Neuron (in vitro differentiated cells): ENCODE measurements at regions not wholly inside any gene's neighbourhood (a gene's known extent, or its start where the extent isn't known, plus 50 kb on each side); places are given as distances from the start of the nearest gene placed in this dataset.

Experiments used
- H2AFZ ChIP-seq: one replicate; pipeline ENCODE4 v1.6.1; 2013; ENCODE audit warnings: low read depth, mild to moderate bottlenecking, inconsistent platforms, low read length, moderate library complexity
- H3K27me3 ChIP-seq: one replicate; pipeline ENCODE4 v1.6.1; 2013; ENCODE audit warnings: low read length; ENCODE audit not compliant: insufficient read depth
- H3K36me3 ChIP-seq: one replicate; pipeline ENCODE4 v1.6.1; 2013; ENCODE audit warnings: low read length; ENCODE audit not compliant: insufficient read depth
- H3K4me1 ChIP-seq: one replicate; pipeline ENCODE4 v1.6.1; 2013; ENCODE audit warnings: low read length; ENCODE audit not compliant: insufficient read depth
- H3K4me3 ChIP-seq: 2 replicates; pipeline ENCODE4 v1.5.1; 2013; ENCODE audit warnings: mild to moderate bottlenecking, low read length, moderate library complexity
- H3K9me3 ChIP-seq: one replicate; pipeline ENCODE4 v1.6.1; 2013; ENCODE audit warnings: low read length

- Histone ChIP-seq H3K27me3 (no peaks in the 10 kb centered on the region), H3K9me3 (no peaks in the 10 kb centered on the region), H3K36me3 (no peaks in the 10 kb centered on the region), H3K4me1 (no peaks in the 10 kb centered on the region), H3K4me3 (no peak overlapping the region), H2AFZ (no peak overlapping the region)
These were observed 131.7 kb upstream of the PDE1A start for GRCh38 chr2:182558564-182558963.

- no peaks in the 10 kb centered on the region for H3K9me3 ChIP-seq
- H3K27me3 ChIP-seq: no peaks in the 10 kb centered on the region
- H3K4me1 ChIP-seq: no peaks in the 10 kb centered on the region
- H3K4me3 ChIP-seq: no peak overlapping the region
- H3K36me3 ChIP-seq: no peaks in the 10 kb centered on the region
- no peak overlapping the region for H2AFZ ChIP-seq
These were observed 132.8 kb upstream of the PDE1A start for GRCh38 chr2:182559623-182560022.

GRCh38 chr2:182565911-182566567 is 139.2 kb upstream of the PDE1A start:
- Histone ChIP-seq H3K27me3 (no peaks in the 10 kb centered on the region), H3K9me3 (no peaks in the 10 kb centered on the region), H2AFZ (no peak overlapping the region), H3K4me1 (no peaks in the 10 kb centered on the region), H3K36me3 (no peaks in the 10 kb centered on the region), H3K4me3 (no peak overlapping the region)

GRCh38 chr2:182573553-182573952 is 142.5 kb upstream of the DNAJC10 start:
- Histone ChIP-seq H3K27me3 (no peaks in the 10 kb centered on the region), H2AFZ (no peak overlapping the region), H3K4me3 (no peak overlapping the region), H3K36me3 (no peaks in the 10 kb centered on the region), H3K4me1 (peaks cover 5% of the 10 kb centered on the region), H3K9me3 (no peaks in the 10 kb centered on the region)

- H3K4me3 ChIP-seq: no peak overlapping the region
These were observed 138.2 kb upstream of the DNAJC10 start for GRCh38 chr2:182577816-182578215.

GRCh38 chr2:182581196-182581935 is 134.7 kb upstream of the DNAJC10 start:
- no peaks in the 10 kb centered on the region for H3K27me3 ChIP-seq
- no peak overlapping the region for H2AFZ ChIP-seq
- H3K4me1 ChIP-seq: peaks cover 6% of the 10 kb centered on the region
- no peaks in the 10 kb centered on the region for H3K36me3 ChIP-seq
- H3K9me3 ChIP-seq: no peaks in the 10 kb centered on the region
- H3K4me3 ChIP-seq: no peak overlapping the region

More at GRCh38 chr2:182577816-182578215, 138.2 kb upstream of the DNAJC10 start:
- no peak overlapping the region for H2AFZ ChIP-seq
- peaks cover 6% of the 10 kb centered on the region for H3K4me1 ChIP-seq
- no peaks in the 10 kb centered on the region for H3K36me3 ChIP-seq
- no peaks in the 10 kb centered on the region for H3K27me3 ChIP-seq
- no peaks in the 10 kb centered on the region for H3K9me3 ChIP-seq

GRCh38 chr2:182584462-182584861 is 131.6 kb upstream of the DNAJC10 start:
- no peaks in the 10 kb centered on the region for H3K9me3 ChIP-seq
- H3K36me3 ChIP-seq: no peaks in the 10 kb centered on the region
- no peaks in the 10 kb centered on the region for H3K27me3 ChIP-seq
- no peak overlapping the region for H2AFZ ChIP-seq
- H3K4me1 ChIP-seq: peaks cover 7% of the 10 kb centered on the region
- no peak overlapping the region for H3K4me3 ChIP-seq

- H3K4me3 ChIP-seq: no peak overlapping the region
- H3K27me3 ChIP-seq: no peaks in the 10 kb centered on the region
- peaks cover 7% of the 10 kb centered on the region for H3K4me1 ChIP-seq
- H3K36me3 ChIP-seq: no peaks in the 10 kb centered on the region
- H2AFZ ChIP-seq: no peak overlapping the region
- H3K9me3 ChIP-seq: no peaks in the 10 kb centered on the region
These were observed 131.1 kb upstream of the DNAJC10 start for GRCh38 chr2:182585001-182585400.

- Histone ChIP-seq H3K36me3 (no peaks in the 10 kb centered on the region), H3K4me1 (peaks cover 7% of the 10 kb centered on the region), H2AFZ (no peak overlapping the region), H3K4me3 (no peak overlapping the region), H3K9me3 (no peaks in the 10 kb centered on the region), H3K27me3 (no peaks in the 10 kb centered on the region)
These were observed 130.6 kb upstream of the DNAJC10 start for GRCh38 chr2:182585430-182585829.

GRCh38 chr2:182586426-182586825 is 129.6 kb upstream of the DNAJC10 start:
- no peaks in the 10 kb centered on the region for H3K9me3 ChIP-seq
- no peak overlapping the region for H2AFZ ChIP-seq
- no peaks in the 10 kb centered on the region for H3K27me3 ChIP-seq
- H3K36me3 ChIP-seq: no peaks in the 10 kb centered on the region
- H3K4me1 ChIP-seq: peaks cover 7% of the 10 kb centered on the region
- H3K4me3 ChIP-seq: no peak overlapping the region

- Histone ChIP-seq H3K27me3 (no peaks in the 10 kb centered on the region), H3K4me3 (no peak overlapping the region), H3K4me1 (peaks cover 9% of the 10 kb centered on the region), H3K36me3 (no peaks in the 10 kb centered on the region), H2AFZ (no peak overlapping the region), H3K9me3 (no peaks in the 10 kb centered on the region)
These were observed 128.2 kb upstream of the DNAJC10 start for GRCh38 chr2:182587831-182588230.

- Histone ChIP-seq H3K4me3 (no peak overlapping the region), H3K27me3 (no peaks in the 10 kb centered on the region), H3K36me3 (no peaks in the 10 kb centered on the region), H3K4me1 (peaks cover 9% of the 10 kb centered on the region), H2AFZ (no peak overlapping the region), H3K9me3 (no peaks in the 10 kb centered on the region)
These were observed 126.9 kb upstream of the DNAJC10 start for GRCh38 chr2:182589121-182589520.

- H3K9me3 ChIP-seq: no peaks in the 10 kb centered on the region
- no peak overlapping the region for H2AFZ ChIP-seq
- H3K36me3 ChIP-seq: no peaks in the 10 kb centered on the region
- no peaks in the 10 kb centered on the region for H3K27me3 ChIP-seq
- no peak overlapping the region for H3K4me3 ChIP-seq
- peaks cover 8% of the 10 kb centered on the region for H3K4me1 ChIP-seq
These were observed 124.3 kb upstream of the DNAJC10 start for GRCh38 chr2:182591774-182592173.
